Stimulated activated naive B cell treated with anti-CD40 and anti-IgM and Interleukin-4, amounts not matched to agents 10 μg/mL and 1 μg/mL and 100 μg/mL, for 72 hours (primary cell): ENCODE measurements at regions not wholly inside any gene's neighbourhood (a gene's known extent, or its start where the extent isn't known, plus 50 kb on each side); places are given as distances from the start of the nearest gene placed in this dataset.

Source experiments
- ATAC-seq, 2 donors: fragments of 150-1000 bp; cut with Tn5 transposase; replicated peaks; 2 replicates each; pipeline ENCODE4 v1.10.0; 2021; ENCODE audit warnings: moderate library complexity in 1 of 2
- DNase-seq: peaks from one replicate; pipeline ENCODE4 v3.0.0; 2021
- H3K27ac Mint-ChIP-seq: one replicate; pipeline ENCODE4 v1.8.0; 2022; ENCODE audit warnings: mild to moderate bottlenecking, mixed read lengths
- H3K27me3 Mint-ChIP-seq, 2 donors: one replicate each; pipeline ENCODE4 v1.8.0; 2022; ENCODE audit warnings: mixed read lengths in 2 of 2
- H3K36me3 Mint-ChIP-seq, 2 donors: one replicate each; pipeline ENCODE4 v1.8.0; 2022; ENCODE audit warnings: mixed read lengths in 2 of 2, mild to moderate bottlenecking in 1 of 2
- H3K4me1 Mint-ChIP-seq, 2 donors: one replicate each; pipeline ENCODE4 v1.8.0; 2022; ENCODE audit warnings: mixed read lengths in 2 of 2, mild to moderate bottlenecking in 1 of 2
- H3K4me3 Mint-ChIP-seq, 2 donors: one replicate each; pipeline ENCODE4 v1.8.0; 2022; ENCODE audit warnings: mild to moderate bottlenecking in 2 of 2, mixed read lengths in 2 of 2, moderate library complexity in 1 of 2
- H3K9me3 Mint-ChIP-seq, 2 donors: one replicate each; pipeline ENCODE4 v1.8.0; 2022; ENCODE audit warnings: mixed read lengths in 2 of 2, mild to moderate bottlenecking in 1 of 2

DNA sequence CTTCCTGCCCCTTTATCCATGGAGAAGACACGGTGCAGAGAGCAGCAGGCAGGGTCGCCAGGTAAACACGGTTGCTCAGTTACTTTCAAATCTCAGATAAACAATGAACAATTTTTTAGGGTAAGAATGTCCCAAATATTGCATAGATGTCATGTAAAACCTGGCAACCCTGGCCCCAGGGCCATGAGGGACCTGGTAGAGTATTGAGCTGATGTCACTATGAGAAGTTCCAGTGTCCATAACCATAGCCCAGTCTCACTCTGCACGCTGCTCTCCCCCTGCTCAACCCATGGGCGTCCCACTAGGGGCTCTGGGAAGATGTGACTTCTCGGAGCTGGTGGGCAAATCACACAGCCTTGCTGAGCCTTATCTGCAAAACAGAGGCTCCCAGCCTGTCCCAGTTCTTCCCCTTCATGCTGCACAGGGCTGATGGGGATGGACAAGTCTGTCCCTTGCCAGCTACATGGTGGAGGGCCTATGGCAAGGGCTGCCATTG, 71.3 kb upstream of the TOP1 start:
- Mint-ChIP-seq H3K27ac (no peak overlapping the region), H3K4me1 (peaks cover 3 to 13% of the 10 kb centered on the region in 2 donors), H3K36me3 (no peaks in the 10 kb centered on the region), H3K27me3 (peaks cover 8 to 29% of the 10 kb centered on the region in 2 donors), H3K4me3 (no peak overlapping the region), H3K9me3 (peaks cover 2 to 5% of the 10 kb centered on the region in 2 donors)
- DNase-seq (no peak), ATAC-seq (no peak)

DNA sequence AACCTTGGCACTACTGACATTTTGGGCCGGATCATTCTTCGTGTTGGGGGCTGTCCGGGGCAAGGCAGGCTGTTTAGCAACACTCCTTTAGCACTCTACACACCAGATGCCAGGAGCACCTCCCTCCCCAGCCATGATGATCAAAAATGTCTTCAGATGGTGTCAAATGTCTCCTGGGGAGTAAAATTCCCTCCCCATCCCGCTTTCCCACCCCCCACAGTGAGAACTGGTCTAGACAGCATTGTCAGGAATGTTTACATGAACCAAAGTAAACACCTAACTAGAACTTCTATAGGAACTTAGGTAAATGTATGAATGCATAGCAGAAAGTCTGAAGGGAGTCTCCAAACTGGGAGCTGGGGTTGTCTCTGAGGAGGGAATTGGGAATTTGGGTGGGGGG, 70.0 kb upstream of the TOP1 start:
- Mint-ChIP-seq H3K4me3 (no peak overlapping the region), H3K4me1 (peaks cover 3 to 18% of the 10 kb centered on the region in 2 donors), H3K9me3 (peaks cover 2 to 5% of the 10 kb centered on the region in 2 donors), H3K27me3 (peaks cover 8 to 36% of the 10 kb centered on the region in 2 donors), H3K27ac (no peak overlapping the region), H3K36me3 (no peaks in the 10 kb centered on the region)
- ATAC-seq (no peak), DNase-seq (no peak)

DNA sequence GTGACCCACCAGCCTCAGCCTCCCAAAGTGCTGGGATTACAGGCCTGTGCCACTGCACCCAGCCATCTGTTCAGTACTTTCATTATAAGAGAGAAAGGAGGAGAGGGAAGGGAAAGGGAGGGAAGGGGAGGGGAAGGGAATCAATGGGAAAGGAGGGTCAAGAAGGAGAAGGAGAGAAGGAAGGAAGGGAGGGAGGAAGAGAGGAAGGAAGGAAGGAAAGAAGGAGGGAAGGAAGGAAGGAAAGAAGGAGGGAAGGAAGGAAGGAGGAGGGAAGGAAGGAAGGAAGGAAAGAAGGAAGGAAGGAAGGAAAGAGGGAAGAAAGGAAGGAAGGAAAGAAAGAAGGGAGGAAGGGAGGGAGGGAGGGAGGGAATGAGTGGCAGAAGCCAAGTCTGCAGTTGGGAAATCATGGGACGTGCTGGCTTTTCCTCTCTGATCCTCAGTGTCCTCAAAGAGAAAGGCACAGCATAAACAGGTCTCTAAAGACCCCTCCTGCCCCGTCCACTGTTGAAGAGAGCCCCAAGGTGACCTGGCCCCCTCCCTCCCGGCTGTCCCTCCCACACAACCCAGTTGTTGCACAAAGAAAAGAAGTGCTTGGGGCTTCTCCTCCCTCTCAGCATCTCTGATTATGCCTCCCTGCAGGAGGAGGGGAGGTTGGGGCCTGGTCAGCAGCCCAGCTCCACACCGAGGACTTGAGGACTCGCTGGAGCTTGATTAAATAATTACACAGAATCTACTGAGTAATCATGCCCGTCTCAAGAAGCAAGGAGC, 69.1 kb upstream of the TOP1 start:
- H3K27me3 Mint-ChIP-seq: peaks cover 8 to 36% of the 10 kb centered on the region in 2 donors
- H3K4me1 Mint-ChIP-seq: peaks cover 3 to 18% of the 10 kb centered on the region in 2 donors
- no peaks in the 10 kb centered on the region for H3K36me3 Mint-ChIP-seq
- ATAC-seq (no peak), DNase-seq (no peak)
- no peak overlapping the region for H3K27ac Mint-ChIP-seq
- H3K9me3 Mint-ChIP-seq: no peaks in the 10 kb centered on the region
- H3K4me3 Mint-ChIP-seq: no peak overlapping the region

DNA sequence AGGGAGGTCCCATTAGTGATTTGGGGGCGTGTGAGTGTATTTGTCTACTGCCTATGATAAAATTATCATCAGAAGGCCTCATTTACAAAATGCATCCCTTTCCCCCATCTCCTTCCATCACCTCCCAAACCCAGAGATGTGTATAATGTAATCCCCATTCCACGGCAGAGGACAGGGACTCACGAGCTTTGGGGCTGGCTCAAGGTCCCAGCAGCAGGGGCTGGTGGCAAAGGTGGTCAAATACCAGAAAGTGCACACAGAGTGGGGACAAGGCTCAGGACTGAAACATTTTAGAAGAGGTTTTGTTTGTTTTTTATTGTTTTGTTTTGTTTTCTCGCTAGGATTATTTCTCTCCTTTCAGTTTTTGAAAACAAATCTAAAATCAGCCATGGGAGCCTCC, 68.5 kb upstream of the TOP1 start:
- Mint-ChIP-seq H3K27ac (no peak overlapping the region), H3K4me1 (peaks cover 3 to 18% of the 10 kb centered on the region in 2 donors), H3K36me3 (no peaks in the 10 kb centered on the region), H3K4me3 (no peak overlapping the region), H3K27me3 (peaks cover 8 to 36% of the 10 kb centered on the region in 2 donors), H3K9me3 (no peaks in the 10 kb centered on the region)
- DNase-seq (no peak), ATAC-seq (no peak)

DNA sequence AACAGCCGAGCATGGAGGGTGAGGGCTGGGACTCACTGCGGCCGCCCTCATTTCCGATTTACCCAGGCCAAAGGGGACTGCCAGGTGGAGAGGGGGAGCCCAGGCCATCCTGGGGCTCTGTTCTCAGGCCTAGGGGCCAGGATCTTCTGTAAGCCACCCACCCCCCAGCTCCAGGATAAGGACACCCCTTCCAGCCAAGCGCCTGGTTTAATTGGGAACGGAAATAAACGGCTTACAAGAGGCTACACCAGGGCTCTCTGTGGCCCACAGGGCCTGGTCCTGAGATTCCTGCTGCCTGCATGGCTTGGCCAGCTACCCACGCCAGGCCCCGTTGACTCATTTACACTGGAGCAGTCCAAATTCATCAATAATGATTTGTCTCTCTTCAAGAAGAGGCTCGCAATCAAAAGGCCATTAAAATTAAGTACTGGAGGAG, 68.1 kb upstream of the TOP1 start:
- Mint-ChIP-seq H3K4me1 (peaks cover 3 to 18% of the 10 kb centered on the region in 2 donors), H3K27me3 (peaks cover 8 to 36% of the 10 kb centered on the region in 2 donors), H3K27ac (no peak overlapping the region), H3K4me3 (no peak overlapping the region), H3K36me3 (no peaks in the 10 kb centered on the region), H3K9me3 (no peaks in the 10 kb centered on the region)
- no peak for DNase-seq
- ATAC-seq: no peak

DNA sequence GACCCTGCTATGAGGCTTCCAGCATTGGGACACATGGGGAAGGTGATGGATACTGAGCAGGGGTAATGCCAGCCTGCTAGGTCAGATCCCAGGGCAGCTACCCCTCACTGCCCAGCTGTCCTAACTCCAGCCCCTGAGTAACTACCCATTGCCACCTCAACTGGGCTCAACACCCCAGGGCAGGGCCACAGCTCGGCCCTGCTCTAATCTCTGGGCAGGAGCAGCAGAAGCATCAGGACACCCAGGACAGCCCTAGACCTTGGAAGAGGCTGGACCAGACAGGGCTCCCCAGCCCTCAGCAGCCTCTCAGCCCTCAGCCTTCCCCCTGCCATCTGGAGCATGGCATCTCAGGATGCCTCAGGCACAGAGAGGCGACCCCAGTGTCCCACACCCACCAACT, 67.4 kb upstream of the TOP1 start:
- Mint-ChIP-seq H3K4me3 (no peak overlapping the region), H3K4me1 (peaks cover 5 to 18% of the 10 kb centered on the region in 2 donors), H3K27ac (no peak overlapping the region), H3K9me3 (no peaks in the 10 kb centered on the region), H3K27me3 (peaks cover 8 to 36% of the 10 kb centered on the region in 2 donors), H3K36me3 (no peaks in the 10 kb centered on the region)
- ATAC-seq: no peak
- no peak for DNase-seq

DNA sequence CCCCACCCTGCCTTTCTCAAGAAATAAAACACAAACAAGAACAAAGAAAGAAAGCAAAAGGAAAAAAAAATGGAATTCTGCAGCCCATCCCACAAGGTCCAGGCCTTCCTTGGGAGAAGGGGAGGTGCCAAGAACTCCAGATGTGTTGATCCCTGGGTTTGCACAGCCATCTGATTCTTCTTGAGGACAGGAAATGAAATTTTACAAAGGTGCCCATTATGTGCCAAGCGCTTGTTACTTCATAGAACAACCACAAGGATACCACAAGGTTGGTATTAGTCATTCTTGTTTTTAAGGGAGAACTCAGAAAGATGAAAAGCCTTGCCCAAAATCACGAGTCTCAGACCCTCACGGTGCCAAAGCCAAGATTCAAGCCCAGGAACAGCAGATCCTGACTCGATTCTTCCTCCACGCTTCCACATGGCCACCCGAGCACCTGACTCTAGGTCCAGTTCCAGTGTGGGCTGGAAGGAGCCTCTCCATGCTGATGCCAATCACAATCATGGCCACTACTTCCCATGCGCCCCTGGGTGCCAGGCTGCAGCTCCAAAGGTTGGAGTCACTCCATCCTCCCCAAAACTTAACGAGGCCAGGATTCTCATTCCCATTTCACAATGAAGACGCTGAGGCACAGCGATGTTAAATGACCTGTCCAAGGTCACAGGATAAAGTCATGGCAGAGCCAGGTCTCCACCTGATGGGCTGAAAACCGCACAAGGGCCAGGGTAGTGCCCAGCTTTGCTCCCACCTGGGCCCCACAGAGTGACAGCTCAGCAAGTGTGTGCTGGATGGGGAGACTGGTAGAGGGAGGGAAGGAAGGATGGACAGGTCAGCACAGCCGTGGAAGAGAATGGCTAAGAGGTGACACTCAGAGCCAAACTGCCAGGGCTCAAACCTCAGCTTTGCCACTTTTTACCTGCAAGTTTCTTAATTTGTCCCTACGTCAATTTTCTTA, 66.7 kb upstream of the TOP1 start:
- Mint-ChIP-seq H3K4me3 (no peak overlapping the region), H3K4me1 (peaks cover 3 to 12% of the 10 kb centered on the region in 2 donors), H3K27ac (no peak overlapping the region), H3K36me3 (no peaks in the 10 kb centered on the region), H3K9me3 (no peaks in the 10 kb centered on the region), H3K27me3 (peaks cover 8 to 33% of the 10 kb centered on the region in 2 donors)
- ATAC-seq (no peak), DNase-seq (no peak)

DNA sequence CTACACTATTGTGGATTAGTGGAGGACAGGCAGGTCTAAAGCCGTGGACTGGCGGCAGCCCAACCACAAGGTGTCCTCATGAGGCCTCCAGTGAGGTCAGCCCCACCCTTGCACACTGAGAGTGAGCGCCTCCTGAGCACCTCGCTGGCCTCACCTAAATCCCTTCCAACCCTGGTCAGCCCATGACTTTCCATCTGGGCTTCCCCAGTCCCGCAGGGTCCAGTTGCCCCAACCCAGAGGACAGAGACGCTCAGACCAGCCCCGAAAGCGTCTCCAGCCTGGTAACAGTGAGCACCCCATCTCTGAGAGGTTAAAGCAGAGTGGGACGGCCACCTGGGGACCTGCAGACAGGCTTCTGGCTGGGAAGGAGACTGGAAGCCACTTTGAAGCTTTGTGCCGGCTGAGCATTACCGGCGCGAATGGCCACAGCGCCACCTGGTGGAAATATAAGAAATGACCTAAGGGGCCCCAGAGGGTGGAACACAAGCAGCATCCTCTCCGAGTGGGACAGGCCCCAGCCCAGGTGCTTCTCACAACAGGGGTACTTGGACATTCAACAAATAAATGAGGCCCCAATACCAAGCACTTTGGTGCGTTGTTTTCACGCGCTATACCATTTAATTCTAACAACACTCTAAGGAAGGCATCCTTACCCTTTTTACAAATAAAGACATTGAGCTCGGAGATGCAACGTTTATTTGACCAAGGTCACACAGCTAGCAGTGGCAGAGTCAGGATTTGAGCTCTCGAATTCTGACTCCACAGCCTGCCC, 65.7 kb upstream of the TOP1 start:
- DNase-seq: peak; percentile 47
- peaks cover 3 to 9% of the 10 kb centered on the region in 2 donors for H3K4me1 Mint-ChIP-seq
- no peaks in the 10 kb centered on the region for H3K36me3 Mint-ChIP-seq
- H3K4me3 Mint-ChIP-seq: no peak overlapping the region
- peaks cover 8 to 31% of the 10 kb centered on the region in 2 donors for H3K27me3 Mint-ChIP-seq
- ATAC-seq: peak; percentile 91 to 92
- no peaks in the 10 kb centered on the region for H3K9me3 Mint-ChIP-seq
- H3K27ac Mint-ChIP-seq: no peak overlapping the region

DNA sequence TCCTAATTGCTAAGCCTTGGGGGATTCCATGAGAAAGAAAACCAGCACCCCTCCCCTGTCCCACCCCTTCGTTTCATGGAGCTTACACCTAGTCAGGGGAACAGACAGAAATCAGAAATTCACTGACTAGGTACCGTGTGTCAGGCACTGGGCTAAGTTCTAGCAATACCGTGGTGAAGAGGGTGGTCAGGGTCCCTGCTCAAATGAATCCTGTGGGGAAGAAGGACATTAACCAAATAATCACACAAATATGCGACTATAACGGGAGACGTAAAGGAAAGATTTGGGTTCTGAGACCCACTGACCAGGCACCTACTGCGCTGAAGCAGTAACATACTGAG, 65.1 kb upstream of the TOP1 start:
- Mint-ChIP-seq H3K4me1 (peaks cover 3 to 9% of the 10 kb centered on the region in 2 donors), H3K4me3 (no peak overlapping the region), H3K27me3 (peaks cover 8 to 31% of the 10 kb centered on the region in 2 donors), H3K9me3 (no peaks in the 10 kb centered on the region), H3K36me3 (no peaks in the 10 kb centered on the region), H3K27ac (no peak overlapping the region)
- DNase-seq: no peak
- no peak for ATAC-seq

DNA sequence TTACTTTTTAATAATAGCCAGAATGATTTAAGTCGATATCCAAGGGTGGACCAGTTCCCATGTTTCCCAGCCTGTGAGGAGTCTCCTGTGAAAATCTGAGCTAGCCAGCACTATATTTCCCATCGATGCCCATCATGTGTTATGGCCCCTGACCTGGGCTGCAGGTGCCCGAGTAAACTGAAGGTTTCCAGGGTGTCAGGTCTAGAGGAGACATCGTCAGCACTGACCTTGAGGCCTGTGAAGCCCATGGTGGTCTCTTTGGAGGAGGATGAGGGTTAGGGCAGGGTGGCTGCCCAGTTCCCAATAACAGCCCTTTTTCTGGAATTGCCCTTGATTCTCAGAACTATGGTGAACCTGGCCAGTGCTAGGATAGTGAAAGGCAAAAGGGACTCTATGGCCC, 63.0 kb upstream of the TOP1 start:
- ATAC-seq (no peak), DNase-seq (no peak)
- no peak overlapping the region for H3K4me3 Mint-ChIP-seq
- no peaks in the 10 kb centered on the region for H3K9me3 Mint-ChIP-seq
- peaks cover 8 to 20% of the 10 kb centered on the region in 2 donors for H3K4me1 Mint-ChIP-seq
- H3K27ac Mint-ChIP-seq: no peak overlapping the region
- H3K36me3 Mint-ChIP-seq: no peaks in the 10 kb centered on the region
- H3K27me3 Mint-ChIP-seq: peaks cover 16 to 19% of the 10 kb centered on the region in 2 donors

DNA sequence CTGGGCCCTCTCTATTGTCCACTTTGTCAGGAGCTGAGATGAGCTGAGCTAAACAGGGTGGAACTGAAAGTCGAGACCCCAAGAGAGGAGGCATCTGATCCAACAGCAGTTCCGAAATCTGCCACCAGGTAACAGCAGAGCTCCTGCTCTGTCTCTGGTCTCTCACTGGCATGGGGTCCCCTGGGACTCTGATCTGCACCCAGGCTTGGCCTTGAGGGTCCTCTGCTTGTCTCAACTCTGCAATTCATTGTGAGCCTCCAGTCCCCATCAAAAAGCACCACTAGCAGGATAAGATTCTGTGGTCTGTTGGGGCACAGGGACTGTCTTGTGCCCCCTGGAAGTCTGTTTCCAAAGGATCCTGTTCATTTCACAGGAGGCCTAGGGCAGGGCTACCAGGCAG, 62.5 kb upstream of the TOP1 start:
- peak; percentile 36 to 65 for ATAC-seq
- no peak overlapping the region for H3K4me3 Mint-ChIP-seq
- peaks cover 8 to 20% of the 10 kb centered on the region in 2 donors for H3K4me1 Mint-ChIP-seq
- H3K36me3 Mint-ChIP-seq: no peaks in the 10 kb centered on the region
- peaks cover 16 to 19% of the 10 kb centered on the region in 2 donors for H3K27me3 Mint-ChIP-seq
- H3K9me3 Mint-ChIP-seq: no peaks in the 10 kb centered on the region
- H3K27ac Mint-ChIP-seq: no peak overlapping the region
- DNase-seq: peak; percentile 32

DNA sequence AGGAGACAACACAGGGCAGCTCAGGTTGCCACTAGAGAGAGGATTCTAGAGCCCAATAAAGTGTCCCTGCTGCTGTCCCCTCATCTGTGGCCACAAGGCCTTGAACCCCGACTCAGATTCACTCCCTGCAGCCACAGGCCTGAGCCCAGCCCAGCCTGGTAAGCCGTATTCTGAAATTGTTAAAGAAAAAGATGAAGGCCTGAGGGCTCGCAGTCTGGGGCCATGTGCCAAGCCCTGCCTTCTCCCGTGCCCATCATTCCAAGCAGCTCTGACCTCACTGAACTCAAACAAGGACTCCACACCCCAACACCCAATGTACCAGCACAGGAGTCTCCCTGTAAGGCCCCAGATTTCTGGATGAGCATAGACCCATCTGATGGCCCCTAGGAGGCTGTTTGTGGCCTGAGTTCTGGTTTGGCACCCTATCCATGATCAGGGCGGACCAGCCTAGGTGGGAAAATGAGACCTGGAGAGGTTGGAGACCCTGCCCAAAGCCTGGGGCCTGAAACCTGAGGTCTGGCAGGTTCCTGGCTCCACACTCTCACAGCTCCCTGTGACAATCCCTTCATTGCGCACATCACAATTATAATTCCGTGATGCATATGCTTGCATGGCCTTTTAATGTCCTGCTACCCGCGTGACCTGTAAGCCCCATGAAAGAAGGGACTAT, 62.0 kb upstream of the TOP1 start:
- Mint-ChIP-seq H3K4me3 (no peak overlapping the region), H3K27ac (no peak overlapping the region), H3K27me3 (peaks cover 12 to 15% of the 10 kb centered on the region in 2 donors), H3K4me1 (peaks cover 8 to 16% of the 10 kb centered on the region in 2 donors), H3K36me3 (no peaks in the 10 kb centered on the region), H3K9me3 (no peaks in the 10 kb centered on the region)
- ATAC-seq (no peak), DNase-seq (no peak)

DNA sequence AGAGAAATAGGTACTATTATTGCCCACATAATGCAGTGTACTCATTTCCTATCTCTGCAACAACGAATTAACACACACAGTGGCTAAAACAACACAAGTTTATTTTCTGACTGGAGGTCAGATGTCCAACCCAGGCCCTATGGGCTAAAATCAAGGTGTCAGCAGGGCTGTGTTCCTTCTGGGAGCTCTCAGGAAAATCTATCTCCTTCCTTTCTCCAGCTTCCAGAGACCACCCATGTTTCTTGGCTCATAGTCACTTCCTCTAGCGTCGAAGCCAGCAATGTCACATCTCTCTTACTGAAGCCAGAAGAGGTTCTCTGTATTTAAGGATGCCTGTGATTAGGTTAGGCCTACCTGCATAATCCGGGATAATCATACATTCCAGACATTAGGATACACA, 60.9 kb upstream of the TOP1 start:
- ATAC-seq (no peak), DNase-seq (no peak)
- Mint-ChIP-seq H3K4me3 (no peak overlapping the region), H3K4me1 (peaks cover 8 to 16% of the 10 kb centered on the region in 2 donors), H3K36me3 (no peaks in the 10 kb centered on the region), H3K27me3 (peaks cover 7 to 11% of the 10 kb centered on the region in 2 donors), H3K27ac (no peak overlapping the region), H3K9me3 (no peaks in the 10 kb centered on the region)
